HCT116 (cell line): ENCODE measurements at regions not wholly inside any gene's neighbourhood (a gene's known extent, or its start where the extent isn't known, plus 50 kb on each side); places are given as distances from the start of the nearest gene placed in this dataset.

Experiments
- ATAC-seq: fragments of 200-7000 bp; cut with Tn5 transposase; 2 replicates; pipeline ENCODE4 v1.9.1; 2020; ENCODE audit warnings: mild to moderate bottlenecking, moderate library complexity
- BruUV-seq: library from RNA; stranded (reverse); fragments of 400-500 nt; replicated peaks from 2 replicates; lab custom pipeline; 2021; lab: Mats Ljungman, UMichigan
- CTCF ChIA-PET: fragments of 300-600 bp; sonication (Branson Sonifier 250); formaldehyde crosslinking; loops from one replicate; lab custom pipeline; 2021; ENCODE audit warnings: antibody characterized with exemption; lab: Charles Lee
- POLR2A ChIA-PET: fragments of 300-600, 350-600 bp; sonication (Branson Sonifier 250); formaldehyde crosslinking; loops from one replicate; lab custom pipeline; 2021; ENCODE audit warnings: antibody characterized with exemption; lab: Charles Lee
- RAD21 ChIA-PET, 2 experiments: fragments of 300-600 bp; sonication (Branson Sonifier 250); formaldehyde crosslinking; loops; one replicate each; lab custom pipeline; 2023; ENCODE audit warnings: low total read pairs in 2 of 2; ENCODE audit not compliant: uncharacterized antibody in 2 of 2, unreplicated experiment in 2 of 2, low non-redundant PET in 1 of 2; lab: Charles Lee
- DNase-seq: peaks from one replicate; pipeline ENCODE4 v3.0.0-alpha.2; 2010; ENCODE audit warnings: low read depth, low spot score
- H2AFZ ChIP-seq: fragments of 200-600 bp; shearing (Covaris generic), sonication (generic); 2 replicates; pipeline ENCODE4 v1.6.1; 2017; ENCODE audit warnings: low read depth, mixed run types, mixed read lengths, antibody characterized with exemption, low read length; ENCODE audit not compliant: poor library complexity, severe bottlenecking
- H3K27ac ChIP-seq: 2 replicates; pipeline ENCODE4 v1.5.1; 2012; ENCODE audit warnings: low read depth, low read length
- H3K27me3 ChIP-seq: fragments of 200-600 bp; sonication (generic); 2 replicates; pipeline ENCODE4 v1.6.1; 2016; ENCODE audit warnings: mixed run types, low read length, mixed read lengths; ENCODE audit not compliant: insufficient read depth
- H3K36me3 ChIP-seq, 2 experiments: fragments of 200-500 bp in 1 of 2; fragments of 200-600 bp in 1 of 2; sonication (Bioruptor generic) in 1 of 2; sonication (generic) in 1 of 2; 2 replicates each; pipeline versions ENCODE4 v1.5.1 to v1.6.1; 2014 to 2016; ENCODE audit warnings: low read length in 2 of 2, inconsistent platforms in 1 of 2, mixed read lengths in 1 of 2, mixed run types in 1 of 2; ENCODE audit not compliant: insufficient read depth in 2 of 2, control insufficient read depth in 1 of 2
- H3K4me1 ChIP-seq, 2 experiments: fragments of 200-600 bp in 1 of 2; sonication (generic) in 1 of 2; 2 replicates each; pipeline versions ENCODE4 v1.5.1 to v1.6.1; 2012 to 2017; ENCODE audit warnings: low read length in 2 of 2, inconsistent platforms in 1 of 2, mild to moderate bottlenecking in 1 of 2, mixed read lengths in 1 of 2, mixed run types in 1 of 2, moderate library complexity in 1 of 2; ENCODE audit not compliant: insufficient read depth in 2 of 2, control insufficient read depth in 1 of 2
- H3K4me2 ChIP-seq: fragments of 200-600 bp; sonication (generic); 2 replicates; pipeline ENCODE4 v1.6.1; 2017; ENCODE audit warnings: mixed run types, low read length, mixed read lengths
- H3K4me3 ChIP-seq, 2 experiments: fragments of 200-600 bp in 1 of 2; sonication (generic) in 1 of 2; replicated peaks in 1 of 2; 2 replicates each; pipeline ENCODE4 v1.5.1; 2011 to 2016; ENCODE audit warnings: low read length in 2 of 2, control low read depth in 1 of 2, low read depth in 1 of 2, mild to moderate bottlenecking in 1 of 2, mixed read lengths in 1 of 2, mixed run types in 1 of 2
- H3K79me2 ChIP-seq: fragments of 200-600 bp; sonication (generic); 2 replicates; pipeline ENCODE4 v1.6.1; 2017; ENCODE audit warnings: mild to moderate bottlenecking, mixed run types, low read length, moderate library complexity, mixed read lengths; ENCODE audit not compliant: insufficient read depth
- H3K9ac ChIP-seq: fragments of 200-600 bp; sonication (generic); 2 replicates; pipeline ENCODE4 v1.6.1; 2016; ENCODE audit warnings: low read length, mixed read lengths
- H3K9me2 ChIP-seq: fragments of 200-600 bp; sonication (generic), shearing (Covaris generic); 2 replicates; pipeline ENCODE4 v1.6.1; 2017; ENCODE audit warnings: mixed run types, mild to moderate bottlenecking, moderate library complexity; ENCODE audit not compliant: insufficient read depth
- H3K9me3 ChIP-seq, 2 experiments: fragments of 200-500 bp in 1 of 2; fragments of 200-600 bp in 1 of 2; sonication (Bioruptor generic) in 1 of 2; sonication (generic) in 1 of 2; 2 replicates each; pipeline ENCODE4 v1.6.1; 2014 to 2017; ENCODE audit warnings: low read length in 2 of 2, mixed read lengths in 2 of 2, inconsistent platforms in 1 of 2, low read depth in 1 of 2, mild to moderate bottlenecking in 1 of 2, mixed run types in 1 of 2, moderate library complexity in 1 of 2; ENCODE audit not compliant: control insufficient read depth in 1 of 2, insufficient read depth in 1 of 2
- H4K20me1 ChIP-seq: fragments of 200-600 bp; sonication (generic), shearing (Covaris generic); 2 replicates; pipeline ENCODE4 v1.6.1; 2017; ENCODE audit warnings: mixed run types, mild to moderate bottlenecking, moderate library complexity; ENCODE audit not compliant: insufficient read depth
- ATF3 ChIP-seq: IDR thresholded peaks from 2 replicates; pipeline ENCODE4 v1.6.1; 2012
- CBX3 ChIP-seq: IDR thresholded peaks from 2 replicates; pipeline ENCODE4 v1.6.1; 2012; ENCODE audit warnings: low read depth
- CEBPB ChIP-seq: IDR thresholded peaks from 2 replicates; pipeline ENCODE4 v1.6.1; 2012; ENCODE audit warnings: low read depth
- CTCF ChIP-seq, 3 experiments: fragments of 200-600 bp in 1 of 3; sonication (generic) in 1 of 3; IDR thresholded peaks in 2 of 3; conservative IDR thresholded peaks in 1 of 3; 2 replicates each; pipeline ENCODE4 v1.5.1; 2012 to 2017; ENCODE audit warnings: low read depth in 2 of 3, low read length in 2 of 3, antibody characterized with exemption in 1 of 3, borderline replicate concordance in 1 of 3, control low read depth in 1 of 3, mild to moderate bottlenecking in 1 of 3, mixed read lengths in 1 of 3, mixed run types in 1 of 3, moderate library complexity in 1 of 3; ENCODE audit not compliant: insufficient read depth in 1 of 3
- EGR1 ChIP-seq: IDR thresholded peaks from 2 replicates; pipeline ENCODE4 v1.6.1; 2012; ENCODE audit warnings: low read depth
- ELF1 ChIP-seq: IDR thresholded peaks from 2 replicates; pipeline ENCODE4 v1.6.1; 2012; ENCODE audit warnings: low read depth, borderline replicate concordance
- EZH2 ChIP-seq: fragments of 200-600 bp; sonication (generic); IDR thresholded peaks from 2 replicates; pipeline ENCODE4 v1.6.1; 2017; ENCODE audit warnings: antibody characterized with exemption, mixed run types
- EZH2phosphoT487 ChIP-seq: fragments of 200-600 bp; IDR thresholded peaks from 2 replicates; pipeline ENCODE4 v1.6.1; 2018; ENCODE audit warnings: antibody characterized with exemption, borderline replicate concordance
- FOSL1 ChIP-seq: IDR thresholded peaks from 2 replicates; pipeline ENCODE4 v1.6.1; 2012; ENCODE audit warnings: low read depth
- POLR2A ChIP-seq: IDR thresholded peaks from 2 replicates; pipeline ENCODE4 v1.7.0; 2011; ENCODE audit warnings: borderline replicate concordance; ENCODE audit not compliant: insufficient read depth, insufficient read length; ENCODE audit errors: extremely low read depth
- POLR2AphosphoS5 ChIP-seq: IDR thresholded peaks from 2 replicates; pipeline ENCODE4 v1.6.1; 2011; ENCODE audit warnings: mild to moderate bottlenecking, low read depth, low read length, moderate library complexity
- RAD21 ChIP-seq: IDR thresholded peaks from 2 replicates; pipeline ENCODE4 v1.6.1; 2012; ENCODE audit warnings: low read depth, mild to moderate bottlenecking
- REST ChIP-seq: IDR thresholded peaks from 2 replicates; pipeline ENCODE4 v1.6.1; 2012; ENCODE audit warnings: low read depth
- SIN3A ChIP-seq: IDR thresholded peaks from 2 replicates; pipeline ENCODE4 v1.6.1; 2012; ENCODE audit warnings: low read depth
- SP1 ChIP-seq: IDR thresholded peaks from 2 replicates; pipeline ENCODE4 v1.6.1; 2012; ENCODE audit warnings: low read depth
- TCF7L2 ChIP-seq: IDR thresholded peaks from 2 replicates; pipeline ENCODE4 v1.7.0; 2011; ENCODE audit warnings: borderline replicate concordance, inconsistent platforms; ENCODE audit not compliant: insufficient read depth, insufficient read length; ENCODE audit errors: extremely low read depth
- YY1 ChIP-seq: IDR thresholded peaks from 2 replicates; pipeline ENCODE4 v1.6.1; 2011; ENCODE audit warnings: low read length, low read depth, moderate library complexity, mild to moderate bottlenecking; ENCODE audit not compliant: insufficient replicate concordance; ENCODE audit errors: extremely low read depth
- ZBTB33 ChIP-seq: IDR thresholded peaks from 2 replicates; pipeline ENCODE4 v1.6.1; 2011; ENCODE audit warnings: mild to moderate bottlenecking, low read length, moderate library complexity; ENCODE audit not compliant: insufficient replicate concordance; ENCODE audit errors: extremely low read depth
- ZFX ChIP-seq: fragments of 450-650 bp; IDR thresholded peaks from 2 replicates; pipeline ENCODE4 v1.6.1; 2017
- ZNF274 ChIP-seq: fragments of 200-500 bp; sonication (Bioruptor generic); IDR thresholded peaks from 2 replicates; pipeline ENCODE4 v1.6.1; 2014; ENCODE audit warnings: mild to moderate bottlenecking, low read depth, low read length, inconsistent platforms
- intact Hi-C: fragments of 100-400 bp; cut with micrococcal nuclease; formaldehyde crosslinking; loops from 2 replicates; pipeline ENCODE4 v1.10.0; 2022

GRCh38 chr12:74441872-74442271 lies 95.8 kb upstream of the ATXN7L3B start (continued):
- no peak for TF ChIP-seq ZBTB33
- no peak for TF ChIP-seq CBX3

- POLR2A ChIA-PET: no interaction called here
- Histone ChIP-seq H3K79me2 (no peaks in the 10 kb centered on the region), H3K4me2 (no peak overlapping the region), H3K4me1 (peaks cover 0 to 6% of the 10 kb centered on the region in 2 experiments; a peak in 1 of 4 replicates), H3K27me3 (no peaks in the 10 kb centered on the region), H4K20me1 (no peaks in the 10 kb centered on the region), H3K9me2 (no peaks in the 10 kb centered on the region), H2AFZ (no peak overlapping the region), H3K27ac (no peak overlapping the region), H3K9me3 (no peaks in the 10 kb centered on the region), H3K36me3 (no peaks in the 10 kb centered on the region), H3K9ac (no peak overlapping the region), H3K4me3 (no peak overlapping the region)
- ATAC-seq (no peak), DNase-seq (no peak)
- no TSS peak for BruUV-seq
- RAD21 ChIA-PET: no interaction called here
- intact Hi-C loops: no loop called here
- CTCF ChIA-PET: no interaction called here
- TF ChIP-seq SIN3A (no peak), POLR2A (no peak), RAD21 (no peak), ZFX (no peak), ZNF274 (no peak), YY1 (no peak), REST (no peak), TCF7L2 (no peak), ATF3 (no peak), ELF1 (no peak), POLR2AphosphoS5 (no peak), EZH2 (no peak), EZH2phosphoT487 (no peak), CEBPB (no peak), FOSL1 (no peak), SP1 (no peak), CBX3 (no peak), EGR1 (no peak), CTCF (IDR thresholded peaks at IDR 0.05 in 2 of 3, conservative IDR thresholded peaks at IDR 0.05 in 1 of 3; ENCODE audit: borderline replicate concordance in 1 of 3, insufficient read depth in 1 of 3, low read depth in 2 of 3, low read length in 2 of 3) (no peak)
Measured at GRCh38 chr12:74446466-74446865, 91.2 kb upstream of the ATXN7L3B start.
